BJ (cell line): ENCODE measurements at regions not wholly inside any gene's neighbourhood (a gene's known extent, or its start where the extent isn't known, plus 50 kb on each side); places are given as distances from the start of the nearest gene placed in this dataset.
A peak's percentile ranks its signal among the peaks of the same experiment; 100 is the strongest.

Source experiments
- CTCF ChIA-PET: fragments of 350-600 bp; formaldehyde crosslinking; extraction: SDS; loops from one replicate; lab custom pipeline; 2021; ENCODE audit warnings: antibody characterized with exemption, inconsistent platforms; lab: Yijun Ruan, JAX
- POLR2A ChIA-PET: fragments of 300-600 bp; sonication (Branson Sonifier 250); formaldehyde crosslinking; extraction: SDS; loops from one replicate; lab custom pipeline; 2021; ENCODE audit warnings: antibody characterized with exemption; lab: Charles Lee
- DNase-seq: peaks from one replicate; pipeline ENCODE4 v3.0.0-alpha.2; 2011; ENCODE audit warnings: low read depth
- H3K27me3 ChIP-seq: 2 replicates; pipeline ENCODE4 v1.6.0; 2011; ENCODE audit warnings: low read length; ENCODE audit not compliant: control insufficient read depth, insufficient read depth
- H3K36me3 ChIP-seq: 2 replicates; pipeline ENCODE4 v1.5.1; 2011; ENCODE audit warnings: low read length; ENCODE audit not compliant: control insufficient read depth, insufficient read depth
- H3K4me3 ChIP-seq: 2 replicates; pipeline ENCODE4 v1.5.1; 2011; ENCODE audit warnings: low read depth, mild to moderate bottlenecking, control low read depth, low read length
- CTCF ChIP-seq: IDR thresholded peaks from 2 replicates; pipeline ENCODE4 v1.5.1; 2011; ENCODE audit warnings: low read depth, mild to moderate bottlenecking, control low read depth, inconsistent platforms, low read length, moderate library complexity; ENCODE audit not compliant: insufficient read depth

GRCh38 chr12:113727651-113728061, 238.5 kb downstream of the RBM19 start:
- no peak overlapping the region for H3K4me3 ChIP-seq
- TF ChIP-seq CTCF: no peak
- POLR2A ChIA-PET: no interaction called here
- peak; percentile 32 for DNase-seq
- no peaks in the 10 kb centered on the region; the same call in 1 of the 2 replicates for H3K27me3 ChIP-seq
- H3K36me3 ChIP-seq: no peaks in the 10 kb centered on the region; the same call in 1 of the 2 replicates
- CTCF ChIA-PET: no interaction called here

- H3K27me3 ChIP-seq: no peaks in the 10 kb centered on the region; the same call in 1 of the 2 replicates
- no peak overlapping the region for H3K4me3 ChIP-seq
- POLR2A ChIA-PET: no interaction called here
- H3K36me3 ChIP-seq: no peaks in the 10 kb centered on the region
- CTCF ChIA-PET: no interaction called here
- TF ChIP-seq CTCF: no peak
- DNase-seq: no peak
Measured at GRCh38 chr12:113726254-113726819, 239.8 kb downstream of the RBM19 start.

GRCh38 chr12:113725557-113725876, 240.6 kb downstream of the RBM19 start:
- Histone ChIP-seq H3K4me3 (no peak overlapping the region), H3K36me3 (no peaks in the 10 kb centered on the region), H3K27me3 (no peaks in the 10 kb centered on the region; the same call in 1 of the 2 replicates)
- ChIA-PET POLR2A (no interaction called here), CTCF (interaction anchor here (0.6 kb wide), 1 partner anchor 108 kb away, joined by 3 read pairs; no protein-coding TSS in a partner anchor)
- no peak for TF ChIP-seq CTCF
- no peak for DNase-seq

GRCh38 chr12:113724794-113725556, 241.2 kb downstream of the RBM19 start:
- ChIA-PET CTCF (interaction anchor here (0.6 kb wide), 1 partner anchor 107 kb away, joined by 3 read pairs; no protein-coding TSS in a partner anchor), POLR2A (no interaction called here)
- DNase-seq: no peak
- Histone ChIP-seq H3K4me3 (no peak overlapping the region), H3K36me3 (no peaks in the 10 kb centered on the region), H3K27me3 (no peaks in the 10 kb centered on the region; the same call in 1 of the 2 replicates)
- TF ChIP-seq CTCF: no peak

- POLR2A ChIA-PET: no interaction called here
- CTCF ChIA-PET: interaction anchor here (0.7 kb wide), 1 partner anchor 189 kb away, joined by 4 read pairs; no protein-coding TSS in a partner anchor
Measured at GRCh38 chr12:113723631-113724030, 242.5 kb downstream of the RBM19 start.

More at GRCh38 chr12:113723631-113724030, 242.5 kb downstream of the RBM19 start:
- Histone ChIP-seq H3K4me3 (no peak overlapping the region), H3K27me3 (0 out of 2 replicates have a peak, but pooled peaks cover 3% of the 10 kb centered on the region), H3K36me3 (no peaks in the 10 kb centered on the region)
- DNase-seq: no peak
- TF ChIP-seq CTCF: no peak
